ENCODE measurements at regions not wholly inside any gene's neighbourhood (a gene's known extent, or its start where the extent isn't known, plus 50 kb on each side); places are given as distances from the start of the nearest gene placed in this dataset.
"Not testable (repeated sequence)": the region's sequence is repeated elsewhere in the genome, so short reads cannot be mapped to it uniquely, and the experiment has no call there.

- DNase-seq (ENCODE audit: low spot score) = no peak
Observed at GRCh38 chr3:148500881-148501280, 196.8 kb upstream of the AGTR1 start.

- no peak for DNase-seq (ENCODE audit: low spot score)
Observed at GRCh38 chr3:148510116-148510515, 187.6 kb upstream of the AGTR1 start.

- no peak for DNase-seq (ENCODE audit: low spot score)
Observed at GRCh38 chr3:148510561-148510960, 187.1 kb upstream of the AGTR1 start.

DNA sequence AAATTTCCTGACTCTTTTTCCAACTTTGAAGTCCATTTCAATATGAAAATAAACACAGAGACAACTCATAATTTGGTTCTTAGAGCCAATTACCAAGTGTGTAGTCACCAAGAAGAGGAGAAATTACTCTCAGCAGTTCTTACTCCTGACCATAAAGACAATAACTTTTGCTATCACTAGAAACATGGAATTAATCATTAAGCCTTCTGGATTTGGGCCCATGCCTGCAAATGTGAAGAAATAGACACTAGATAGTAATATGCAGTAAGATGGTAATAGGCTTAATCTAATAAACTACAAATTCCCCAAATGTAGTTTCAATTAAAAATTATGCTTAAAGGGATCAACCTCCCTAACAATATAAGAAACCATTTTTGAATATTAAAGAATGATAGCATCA lies 185.1 kb upstream of the AGTR1 start:
- no peak for DNase-seq (ENCODE audit: low spot score)

DNA sequence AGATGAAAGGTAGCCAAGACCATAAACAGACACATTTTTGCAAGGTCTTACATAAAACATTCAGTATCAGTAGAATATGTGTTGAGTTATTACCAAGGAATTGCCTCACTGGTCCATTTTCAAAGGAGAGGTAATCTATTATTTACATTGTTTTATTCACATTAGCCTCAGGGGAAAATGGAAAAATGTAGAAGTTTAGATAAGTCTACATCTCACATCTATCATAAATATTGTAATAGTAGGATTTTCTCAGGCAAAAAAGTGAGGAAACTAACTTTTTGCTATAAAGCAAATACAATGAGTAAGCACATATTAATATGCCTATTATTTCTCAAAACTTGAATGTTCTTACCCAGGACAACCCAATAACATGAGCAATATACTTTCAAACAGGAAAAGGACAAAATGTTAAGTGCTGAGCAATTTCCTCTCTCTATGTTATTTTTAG lies 184.6 kb upstream of the AGTR1 start:
- no peak for DNase-seq (ENCODE audit: low spot score)

DNA sequence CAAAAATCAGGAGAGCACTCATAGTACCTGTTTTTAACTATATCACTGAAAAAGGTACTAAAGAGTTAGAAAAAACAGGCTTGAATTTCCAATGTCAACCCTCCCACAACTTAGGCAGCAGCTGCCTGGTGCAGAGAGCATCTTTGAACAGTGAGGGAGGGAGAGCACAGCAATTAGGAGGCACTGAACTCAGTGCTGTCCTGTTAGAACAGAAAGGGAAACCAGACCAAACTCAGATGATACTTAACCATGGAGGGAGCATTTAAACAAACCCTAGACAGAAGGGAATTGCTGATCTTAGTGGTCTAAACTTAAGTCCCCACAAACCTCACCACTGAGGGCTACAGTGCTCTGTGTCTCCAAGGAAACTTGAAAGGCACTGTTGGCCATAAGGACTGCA lies 179.2 kb upstream of the AGTR1 start:
- no peak for DNase-seq (ENCODE audit: low spot score)

DNA sequence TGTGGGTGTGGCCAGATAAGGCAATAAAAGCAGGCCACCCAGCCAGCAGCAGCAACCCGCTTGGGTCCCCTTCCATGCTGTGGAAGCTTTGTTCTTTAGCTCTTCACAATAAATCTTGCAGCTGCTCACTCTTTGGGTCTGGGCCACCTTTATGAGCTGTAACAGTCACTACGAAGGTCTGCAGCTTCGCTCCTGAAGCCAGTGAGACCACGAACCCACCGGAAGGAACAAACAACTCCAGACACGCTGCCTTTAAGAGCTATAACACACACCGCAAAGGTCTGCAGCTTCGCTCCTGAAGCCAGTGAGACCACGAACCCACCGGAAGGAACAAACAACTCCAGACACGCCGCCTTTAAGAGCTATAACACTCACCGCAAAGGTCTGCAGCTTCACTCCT lies 172.1 kb upstream of the AGTR1 start:
- not testable (repeated sequence) for DNase-seq (ENCODE audit: low spot score)

GRCh38 chr3:148528024-148528423 lies 169.7 kb upstream of the AGTR1 start:
- DNase-seq (ENCODE audit: low spot score) = no peak

DNA sequence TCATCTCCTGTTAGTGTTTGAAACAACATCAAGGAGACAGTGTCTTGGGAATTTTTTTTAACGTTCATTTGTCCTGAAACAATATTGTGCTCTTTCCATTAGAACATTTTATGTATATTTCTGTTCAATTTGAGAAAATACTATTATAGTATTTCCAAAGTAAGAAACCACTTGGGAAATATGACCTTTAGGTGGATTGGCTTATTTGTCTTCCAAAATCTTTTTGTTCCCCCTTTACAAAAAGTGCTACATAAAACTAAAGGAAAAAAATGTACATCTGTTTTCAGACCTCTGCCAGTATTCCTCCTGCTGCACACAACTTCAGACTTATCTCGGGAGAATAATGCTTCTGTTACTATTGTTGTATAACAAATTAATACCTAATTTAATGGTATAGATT lies 165.9 kb upstream of the AGTR1 start:
- no peak for DNase-seq (ENCODE audit: low spot score)

GRCh38 chr3:148532326-148532725 lies 165.4 kb upstream of the AGTR1 start:
- DNase-seq (ENCODE audit: low spot score) = no peak

DNA sequence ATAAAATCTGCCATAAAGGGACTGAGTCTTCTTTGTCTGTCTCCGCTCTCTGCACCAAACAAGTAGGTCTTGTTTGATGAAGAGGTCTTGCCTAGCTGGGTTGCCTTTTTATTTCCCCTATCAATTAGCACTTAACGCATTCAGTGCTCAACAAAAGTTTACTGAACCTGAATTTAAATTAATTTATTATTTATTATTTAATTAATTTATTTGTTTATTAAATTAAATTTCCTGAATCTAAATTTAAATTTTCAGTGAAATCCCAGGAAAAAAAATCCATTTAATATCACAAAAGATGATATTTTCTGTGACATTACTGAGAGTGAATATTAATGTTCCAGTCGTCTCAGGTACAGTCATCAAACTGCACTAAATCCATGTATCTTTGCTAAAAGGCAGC lies 164.9 kb upstream of the AGTR1 start:
- DNase-seq (ENCODE audit: low spot score) = no peak

- no peak for DNase-seq (ENCODE audit: low spot score)
Observed at GRCh38 chr3:148534089-148534988, 163.4 kb upstream of the AGTR1 start.

- no peak for DNase-seq (ENCODE audit: low spot score)
Observed at GRCh38 chr3:148535001-148535400, 162.7 kb upstream of the AGTR1 start.

DNA sequence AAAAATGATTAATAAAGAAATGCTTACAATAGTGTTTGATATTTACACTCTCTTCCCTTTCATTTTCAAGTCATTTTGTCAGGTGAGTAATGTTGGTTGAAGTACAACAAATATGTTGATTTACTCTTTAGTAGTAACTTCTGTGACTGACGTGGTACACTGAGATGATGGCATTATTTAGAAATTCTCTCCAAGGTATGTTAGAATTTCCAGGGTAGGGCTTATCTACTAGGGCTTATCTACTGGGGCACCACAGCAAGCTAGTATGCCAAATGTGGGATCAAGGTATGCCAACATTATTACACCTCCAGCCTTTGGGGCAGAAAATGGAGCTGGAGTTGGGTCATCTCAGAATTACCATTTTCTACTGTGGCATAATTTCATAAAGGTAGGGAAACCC lies 157.4 kb upstream of the AGTR1 start:
- no peak for DNase-seq (ENCODE audit: low spot score)

DNA sequence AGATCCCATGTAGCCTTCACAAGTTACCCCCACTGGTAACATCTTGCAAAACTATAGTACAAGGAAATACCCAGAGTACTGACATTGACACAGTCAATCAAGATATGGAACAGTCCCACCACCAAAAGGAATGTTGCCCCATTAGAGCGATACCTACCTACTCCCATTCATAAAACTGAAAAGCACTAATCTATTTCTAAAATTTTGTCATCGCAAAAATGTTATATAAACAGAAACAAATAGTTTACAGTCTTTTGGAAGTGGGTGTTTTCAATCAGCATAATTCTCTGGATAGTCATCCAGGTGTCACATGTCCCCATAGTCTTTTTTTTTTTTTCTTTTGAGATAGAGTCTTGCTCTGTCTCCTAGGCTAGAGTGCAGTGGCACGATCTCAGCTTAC lies 156.9 kb upstream of the AGTR1 start:
- DNase-seq (ENCODE audit: low spot score) = no peak

- DNase-seq (ENCODE audit: low spot score) = no peak
Observed at GRCh38 chr3:148546959-148547358, 150.7 kb upstream of the AGTR1 start.

GRCh38 chr3:148551767-148552260 lies 145.9 kb upstream of the AGTR1 start:
- no peak for DNase-seq (ENCODE audit: low spot score)

DNA sequence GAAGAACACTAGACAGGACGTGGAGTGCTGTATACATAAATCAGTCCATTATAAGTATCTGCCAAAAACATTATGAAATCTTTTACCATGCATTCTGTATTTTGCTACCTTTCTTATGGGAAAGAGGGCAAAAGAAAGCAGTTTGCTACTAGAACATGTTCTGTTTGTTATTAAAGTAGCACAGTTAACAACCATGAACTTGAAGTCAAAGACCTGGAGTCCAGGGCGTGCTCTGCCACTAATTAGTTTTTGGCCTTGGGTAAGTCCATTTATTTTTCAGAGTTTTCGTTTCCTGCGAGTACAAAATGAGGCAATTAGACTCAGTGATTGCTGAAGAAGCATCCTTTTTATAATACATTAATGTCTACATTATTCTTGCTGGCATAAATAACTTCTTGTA lies 143.3 kb upstream of the AGTR1 start:
- no peak for DNase-seq (ENCODE audit: low spot score)

DNA sequence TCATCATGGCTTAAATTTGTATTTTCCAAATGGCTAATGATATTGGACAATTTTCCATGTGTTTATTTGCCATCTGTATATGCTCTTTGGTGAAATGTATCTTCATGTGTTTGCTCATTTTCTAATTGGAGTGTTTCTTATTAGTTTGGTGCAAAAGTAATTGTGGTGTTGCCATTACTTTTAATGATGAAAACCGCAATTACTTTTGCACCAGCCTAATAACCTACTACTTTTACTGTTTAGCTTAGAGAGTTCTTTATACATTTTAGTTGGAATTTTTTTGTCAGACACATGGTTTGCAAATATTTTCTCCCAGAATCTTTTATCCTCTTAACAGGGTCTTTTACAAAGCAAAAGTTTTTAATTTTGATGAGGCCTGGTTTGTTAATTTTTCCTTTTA lies 141.0 kb upstream of the AGTR1 start:
- no peak for DNase-seq (ENCODE audit: low spot score)

- DNase-seq (ENCODE audit: low spot score) = not testable (repeated sequence)
Observed at GRCh38 chr3:148577579-148577978, 120.1 kb upstream of the AGTR1 start.

- DNase-seq (ENCODE audit: low spot score) = no peak
Observed at GRCh38 chr3:148582126-148582525, 115.6 kb upstream of the AGTR1 start.

- no peak for DNase-seq (ENCODE audit: low spot score)
Observed at GRCh38 chr3:148583793-148584192, 113.9 kb upstream of the AGTR1 start.

- no peak for DNase-seq (ENCODE audit: low spot score)
Observed at GRCh38 chr3:148584438-148584837, 113.3 kb upstream of the AGTR1 start.
